ENCODE measurements at regions not wholly inside any gene's neighbourhood (a gene's known extent, or its start where the extent isn't known, plus 50 kb on each side); places are given as distances from the start of the nearest gene placed in this dataset.

DNA sequence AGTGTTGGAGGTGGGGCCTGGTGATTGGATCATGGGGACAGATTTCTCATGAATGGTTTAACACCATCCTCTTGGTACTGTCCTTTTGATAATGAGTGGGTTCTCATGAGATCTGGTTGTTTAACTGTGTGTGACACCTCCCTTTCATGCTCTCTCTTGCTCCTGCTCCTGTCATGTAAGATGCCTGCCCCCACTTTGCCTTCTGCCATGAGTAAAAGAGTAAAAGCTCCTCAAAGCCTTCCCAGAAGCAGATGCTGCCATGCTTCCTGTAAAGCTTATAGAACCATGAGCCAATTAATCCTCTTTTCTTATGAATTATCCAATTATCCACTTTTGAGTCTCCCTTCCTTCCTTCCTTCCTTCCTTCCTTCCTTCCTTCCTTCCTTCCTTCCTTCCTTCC is 317.7 kb downstream of the RDH14 start (continued):
- TF ChIP-seq KDM4A (IDR thresholded peaks at IDR 0.05; ENCODE audit: low read depth, low read length, severe bottlenecking), result no peak
- no peak for TF ChIP-seq CREB1 (IDR thresholded peaks at IDR 0.05)
- no peak for TF ChIP-seq MAFK (IDR thresholded peaks at IDR 0.05; ENCODE audit: low read depth, low read length)
- no peak for TF ChIP-seq SIN3A (conservative IDR thresholded peaks at IDR 0.05 in 1 of 2, IDR thresholded peaks at IDR 0.05 in 1 of 2; ENCODE audit: low read depth in 1 of 2, low read length in 2 of 2)
